Suprapubic skin (tissue), 4 donors: ENCODE measurements at regions not wholly inside any gene's neighbourhood (a gene's known extent, or its start where the extent isn't known, plus 50 kb on each side); places are given as distances from the start of the nearest gene placed in this dataset.

Experiments
- DNase-seq, 2 donors: peaks; one replicate each; pipeline ENCODE4 v3.0.0-alpha.2; 2019; ENCODE audit warnings: low spot score in 2 of 2
- H3K27ac ChIP-seq: fragments of 200-600 bp; sonication (generic); one replicate; pipeline ENCODE4 v1.5.1; 2019
- H3K27me3 ChIP-seq: fragments of 200-600 bp; sonication (generic); one replicate; pipeline ENCODE4 v1.5.1; 2019
- H3K36me3 ChIP-seq: fragments of 200-600 bp; sonication (generic); one replicate; pipeline ENCODE4 v1.5.1; 2019
- H3K4me1 ChIP-seq: fragments of 200-600 bp; sonication (generic); one replicate; pipeline ENCODE4 v1.5.1; 2019
- H3K4me3 ChIP-seq: fragments of 200-600 bp; sonication (generic); one replicate; pipeline ENCODE4 v1.5.1; 2019; ENCODE audit warnings: mild to moderate bottlenecking
- H3K9me3 ChIP-seq: fragments of 200-600 bp; sonication (generic); one replicate; pipeline ENCODE4 v1.5.1; 2019
- EP300 ChIP-seq: sonication (generic); formaldehyde crosslinking; IDR thresholded peaks from one replicate; pipeline ENCODE4 v1.6.1; 2017; ENCODE audit warnings: antibody characterized with exemption
- POLR2A ChIP-seq, 2 donors: fragments of 450-650 bp; IDR thresholded peaks; one replicate each; pipeline ENCODE4 v1.6.1; 2017; ENCODE audit warnings: antibody characterized with exemption in 2 of 2, mild to moderate bottlenecking in 2 of 2, moderate library complexity in 2 of 2
- POLR2AphosphoS5 ChIP-seq, 3 donors: sonication (generic); formaldehyde crosslinking; IDR thresholded peaks; one replicate each; pipeline ENCODE4 v1.6.1; 2017; ENCODE audit warnings: antibody characterized with exemption in 3 of 3
- WGBS: methylation state at CpG from one replicate; pipeline ENCODE4 v1.1.5; 2018; 5-methylcytosine and 5-hydroxymethylcytosine counted together
- TF ChIP-seq, protein P1 (sequence below), 2 donors: fragments of 200-600 bp in 1 of 2; fragments of 450-650 bp in 1 of 2; sonication (generic) in 1 of 2; IDR thresholded peaks; one replicate each; pipeline ENCODE4 v1.5.1; 2016 to 2019; ENCODE audit warnings: antibody characterized with exemption in 2 of 2, mild to moderate bottlenecking in 1 of 2, moderate library complexity in 1 of 2

DNA sequence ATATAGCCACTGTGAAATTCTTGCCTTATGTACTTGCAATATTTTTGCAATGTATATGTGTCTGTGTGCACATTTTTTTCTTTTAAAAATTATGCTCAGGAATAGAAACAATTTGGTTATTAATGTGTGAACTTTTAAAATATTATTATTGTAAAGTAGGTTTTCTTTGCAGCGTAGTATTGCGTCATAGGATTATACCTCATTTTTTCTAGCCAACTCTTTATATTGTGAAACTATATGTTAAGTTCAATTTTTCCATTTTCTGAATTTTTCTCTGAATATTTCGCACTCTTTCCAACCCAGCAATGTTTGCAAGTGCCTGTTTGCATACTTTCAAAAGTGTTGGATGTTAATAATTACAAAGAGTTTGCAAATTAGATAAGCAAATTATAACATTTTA is 471.6 kb upstream of the LMO3 start:
- Histone ChIP-seq H3K36me3 (no peaks in the 10 kb centered on the region), H3K27me3 (no peaks in the 10 kb centered on the region), H3K4me3 (no peak overlapping the region), H3K9me3 (no peaks in the 10 kb centered on the region), H3K4me1 (no peaks in the 10 kb centered on the region), H3K27ac (no peak overlapping the region)
- TF ChIP-seq EP300 (no peak), POLR2A (IDR thresholded peaks at IDR 0.05) (no peak), POLR2AphosphoS5 (IDR thresholded peaks at IDR 0.05) (no peak)
- TF ChIP-seq, protein P1, sequence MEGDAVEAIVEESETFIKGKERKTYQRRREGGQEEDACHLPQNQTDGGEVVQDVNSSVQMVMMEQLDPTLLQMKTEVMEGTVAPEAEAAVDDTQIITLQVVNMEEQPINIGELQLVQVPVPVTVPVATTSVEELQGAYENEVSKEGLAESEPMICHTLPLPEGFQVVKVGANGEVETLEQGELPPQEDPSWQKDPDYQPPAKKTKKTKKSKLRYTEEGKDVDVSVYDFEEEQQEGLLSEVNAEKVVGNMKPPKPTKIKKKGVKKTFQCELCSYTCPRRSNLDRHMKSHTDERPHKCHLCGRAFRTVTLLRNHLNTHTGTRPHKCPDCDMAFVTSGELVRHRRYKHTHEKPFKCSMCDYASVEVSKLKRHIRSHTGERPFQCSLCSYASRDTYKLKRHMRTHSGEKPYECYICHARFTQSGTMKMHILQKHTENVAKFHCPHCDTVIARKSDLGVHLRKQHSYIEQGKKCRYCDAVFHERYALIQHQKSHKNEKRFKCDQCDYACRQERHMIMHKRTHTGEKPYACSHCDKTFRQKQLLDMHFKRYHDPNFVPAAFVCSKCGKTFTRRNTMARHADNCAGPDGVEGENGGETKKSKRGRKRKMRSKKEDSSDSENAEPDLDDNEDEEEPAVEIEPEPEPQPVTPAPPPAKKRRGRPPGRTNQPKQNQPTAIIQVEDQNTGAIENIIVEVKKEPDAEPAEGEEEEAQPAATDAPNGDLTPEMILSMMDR (IDR thresholded peaks at IDR 0.05) = no peak
- 84% methylated on average over 3 of the region's 3 CpGs for WGBS
- DNase-seq = no peak

DNA sequence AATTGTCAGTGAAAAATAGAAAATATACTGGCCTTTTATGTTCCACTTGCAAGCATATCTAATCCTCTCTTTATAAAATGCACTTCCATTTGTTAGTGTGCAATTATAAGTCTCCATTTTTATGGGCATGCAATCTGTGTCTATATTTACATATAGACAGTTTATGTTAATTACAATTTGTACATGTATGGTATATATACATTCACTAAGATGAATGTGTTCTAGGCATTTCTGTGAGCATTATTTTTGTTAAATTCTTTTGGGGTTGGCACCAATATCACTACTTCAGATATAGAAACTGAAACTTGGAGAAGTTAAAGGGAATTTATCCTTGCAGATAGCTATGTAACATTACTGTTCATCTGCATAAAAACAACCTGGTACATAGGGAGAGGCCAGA is 470.8 kb upstream of the LMO3 start:
- Histone ChIP-seq H3K4me1 (no peaks in the 10 kb centered on the region), H3K27me3 (no peaks in the 10 kb centered on the region), H3K4me3 (no peak overlapping the region), H3K27ac (no peak overlapping the region), H3K36me3 (no peaks in the 10 kb centered on the region), H3K9me3 (no peaks in the 10 kb centered on the region)
- no peak for DNase-seq
- TF ChIP-seq, protein P1 (IDR thresholded peaks at IDR 0.05) = no peak
- TF ChIP-seq POLR2A (IDR thresholded peaks at IDR 0.05) (no peak), POLR2AphosphoS5 (IDR thresholded peaks at IDR 0.05) (no peak), EP300 (no peak)

DNA sequence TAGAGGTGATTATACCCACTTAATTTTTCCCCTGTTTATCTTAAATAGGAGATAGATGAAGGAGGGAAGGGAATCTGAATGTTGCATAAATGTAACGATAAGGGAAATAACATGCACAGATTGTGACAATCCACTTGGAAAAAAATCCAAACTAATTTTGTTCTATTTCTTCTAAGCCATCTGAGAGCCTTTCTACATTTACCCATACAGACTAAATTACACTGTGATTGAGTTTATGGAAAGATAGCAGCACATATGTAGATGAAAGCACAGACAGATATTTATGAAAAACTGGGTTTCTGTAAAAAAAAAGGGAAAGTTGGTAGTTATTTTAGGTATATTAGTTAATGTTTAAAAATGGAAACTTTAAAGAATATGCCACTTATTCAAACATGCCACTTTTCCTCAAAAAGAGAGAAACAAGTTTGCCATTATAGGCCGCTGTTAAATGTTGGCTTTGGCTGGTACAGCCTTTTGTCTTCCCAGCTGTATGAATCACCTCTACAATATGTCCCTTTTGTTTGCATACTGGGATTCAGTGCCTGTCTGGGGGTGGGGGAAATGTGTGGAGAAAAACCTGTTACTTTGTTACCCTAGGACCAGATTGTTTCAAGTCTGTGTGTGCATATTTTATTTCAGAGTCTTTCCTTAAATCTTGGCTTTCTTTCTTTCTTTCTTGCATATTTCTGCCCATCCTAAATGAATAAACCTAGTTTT is 470.2 kb upstream of the LMO3 start:
- TF ChIP-seq POLR2A (IDR thresholded peaks at IDR 0.05) (no peak), POLR2AphosphoS5 (IDR thresholded peaks at IDR 0.05) (no peak), EP300 (no peak)
- TF ChIP-seq, protein P1 (IDR thresholded peaks at IDR 0.05) = no peak
- WGBS = 87% methylated on average over 2 of the region's 2 CpGs
- DNase-seq = no peak
- Histone ChIP-seq H3K27me3 (no peaks in the 10 kb centered on the region), H3K36me3 (no peaks in the 10 kb centered on the region), H3K4me3 (no peak overlapping the region), H3K27ac (no peak overlapping the region), H3K9me3 (no peaks in the 10 kb centered on the region), H3K4me1 (no peaks in the 10 kb centered on the region)

DNA sequence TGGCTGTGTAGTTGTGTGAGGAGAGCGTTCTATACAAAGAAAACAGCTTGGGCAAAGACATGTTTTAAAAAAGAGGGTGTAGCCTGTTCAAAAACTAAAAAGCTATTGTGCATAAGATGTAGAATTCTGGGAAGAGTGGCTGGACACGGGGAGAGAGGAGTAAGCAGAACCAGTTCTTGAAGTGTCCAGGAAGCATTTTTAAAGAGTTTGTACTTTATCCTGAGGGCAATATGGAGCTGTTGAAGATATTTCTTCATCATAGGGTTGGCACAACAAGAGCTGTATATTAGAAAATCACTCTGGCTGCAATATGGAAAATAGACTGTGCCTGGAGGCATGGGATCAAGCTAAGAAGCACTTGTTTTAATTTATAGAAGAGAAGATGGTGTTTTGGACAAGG is 458.9 kb upstream of the LMO3 start:
- Histone ChIP-seq H3K9me3 (no peaks in the 10 kb centered on the region), H3K27me3 (no peaks in the 10 kb centered on the region), H3K4me1 (no peaks in the 10 kb centered on the region), H3K27ac (no peak overlapping the region), H3K4me3 (no peak overlapping the region), H3K36me3 (no peaks in the 10 kb centered on the region)
- TF ChIP-seq EP300 = no peak
- TF ChIP-seq POLR2AphosphoS5 (IDR thresholded peaks at IDR 0.05) = no peak
- TF ChIP-seq POLR2A (IDR thresholded peaks at IDR 0.05) = no peak
- TF ChIP-seq, protein P1 (IDR thresholded peaks at IDR 0.05) = no peak
- WGBS = 59% methylated on average over 2 of the region's 2 CpGs
- DNase-seq = no peak

DNA sequence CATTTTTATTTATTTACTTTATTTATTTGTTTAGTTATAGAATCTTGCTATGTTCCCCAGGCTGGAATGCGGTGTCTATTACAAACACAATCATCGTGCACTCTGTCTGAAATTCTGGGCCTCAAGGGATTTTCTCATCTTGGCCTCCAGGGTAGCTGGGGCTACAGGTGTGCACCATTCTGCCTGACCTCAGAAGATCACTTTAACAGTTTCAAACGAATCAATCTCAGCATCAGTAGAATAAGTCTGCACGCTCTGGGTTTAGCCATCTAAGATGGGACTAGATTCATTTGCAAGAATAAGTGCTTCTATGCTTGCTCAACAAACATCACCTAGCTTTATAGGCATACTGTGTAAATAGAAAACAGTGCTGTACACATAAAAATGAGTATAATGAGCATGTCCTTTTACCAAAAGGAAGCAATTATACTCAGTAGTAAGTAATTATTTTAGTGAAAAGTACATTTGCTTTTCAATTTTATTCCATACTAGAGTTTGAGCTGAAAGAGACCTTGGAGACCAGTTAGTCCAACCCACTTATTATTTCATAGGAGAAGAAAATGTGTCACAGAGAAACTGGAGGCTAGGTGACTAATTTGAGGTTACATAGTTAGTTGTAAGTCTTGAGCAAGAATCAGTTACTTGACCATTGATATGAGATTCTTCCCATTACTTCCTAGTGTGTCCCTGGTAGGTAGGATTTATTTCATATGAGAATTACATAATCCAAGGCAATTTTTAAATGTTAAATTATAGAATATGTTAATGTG is 456.5 kb upstream of the LMO3 start:
- H3K36me3 ChIP-seq = no peaks in the 10 kb centered on the region
- H3K9me3 ChIP-seq = no peaks in the 10 kb centered on the region
- no peak overlapping the region for H3K4me3 ChIP-seq
- H3K4me1 ChIP-seq = no peaks in the 10 kb centered on the region
- WGBS = 68% methylated on average over 4 of the region's 4 CpGs
- no peak for TF ChIP-seq EP300
- TF ChIP-seq POLR2AphosphoS5 (IDR thresholded peaks at IDR 0.05) = no peak
- TF ChIP-seq, protein P1 (IDR thresholded peaks at IDR 0.05) = no peak
- TF ChIP-seq POLR2A (IDR thresholded peaks at IDR 0.05) = no peak
- no peaks in the 10 kb centered on the region for H3K27me3 ChIP-seq
- no peak for DNase-seq
- no peak overlapping the region for H3K27ac ChIP-seq
